HG02759 (cell line): ENCODE measurements at regions not wholly inside any gene's neighbourhood (a gene's known extent, or its start where the extent isn't known, plus 50 kb on each side); places are given as distances from the start of the nearest gene placed in this dataset.

Experiments
- ATAC-seq: cut with Tn5 transposase; IDR thresholded peaks from one replicate; pipeline ENCODE4 v1.9.1; 2021; ENCODE audit warnings: mild to moderate bottlenecking, moderate library complexity; ENCODE audit not compliant: unreplicated experiment

DNA sequence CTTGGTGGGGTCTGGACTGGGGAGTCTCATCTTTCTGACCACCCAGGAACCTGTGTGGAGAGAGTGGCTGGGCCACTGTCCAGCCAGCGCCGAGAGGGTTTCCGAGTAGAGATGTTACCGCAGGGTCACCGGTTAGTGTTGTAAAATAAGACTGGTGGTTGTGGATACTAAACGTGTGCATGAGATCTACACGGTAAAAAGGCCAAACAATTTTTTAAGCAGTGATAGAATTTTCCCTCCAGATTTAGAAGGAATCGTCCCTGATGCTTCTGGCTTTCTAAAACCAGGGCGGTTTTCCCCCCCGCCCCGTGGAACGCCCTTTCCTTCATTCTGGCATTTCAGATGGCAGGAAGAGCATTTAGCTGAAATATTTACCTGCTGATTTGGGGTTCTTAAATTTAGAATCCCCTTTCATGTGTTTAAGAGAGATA is 72.6 kb upstream of the PPARA start:
- ATAC-seq: no peak

GRCh38 chr22:46078241-46079092 is 71.9 kb upstream of the PPARA start:
- ATAC-seq: no peak

DNA sequence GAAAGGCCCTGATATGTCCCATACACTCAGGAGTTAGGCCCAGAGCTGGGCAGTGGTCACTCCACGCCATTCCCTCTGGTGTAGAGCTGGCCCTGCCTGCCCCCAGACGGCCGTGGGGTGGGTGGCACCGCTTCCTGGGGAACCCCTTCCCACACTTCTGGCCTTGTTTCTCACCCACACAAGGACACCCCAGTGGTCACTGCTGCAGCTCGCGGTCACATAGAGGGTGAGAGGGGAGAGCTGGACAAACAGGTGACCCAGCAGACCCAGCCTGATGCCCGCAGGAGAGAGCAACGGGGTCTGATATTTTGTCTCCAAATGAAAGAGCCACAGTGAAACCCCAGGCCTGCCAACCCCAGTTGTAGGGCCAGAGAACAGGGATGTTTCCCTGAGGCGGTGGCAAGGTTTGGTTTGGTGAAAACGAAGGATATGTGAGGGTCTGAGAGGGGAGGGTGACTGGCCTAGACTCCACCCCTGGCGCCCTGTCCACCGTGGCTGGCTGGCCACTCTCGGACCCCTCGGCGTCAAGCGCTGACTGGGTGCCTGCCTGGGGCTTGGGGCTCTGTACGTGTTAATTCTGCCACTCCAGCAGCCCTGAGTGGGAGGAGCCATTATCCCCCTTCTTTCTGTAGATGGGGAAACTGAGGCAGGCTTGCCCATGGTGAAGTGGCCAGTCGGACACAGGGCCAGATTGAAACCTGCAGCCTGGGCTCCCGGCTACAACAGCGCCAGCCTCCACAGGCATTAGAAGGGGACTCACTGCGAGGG is 71.0 kb upstream of the PPARA start:
- ATAC-seq: no peak

- no peak for ATAC-seq
These were observed 70.2 kb upstream of the PPARA start for GRCh38 chr22:46079861-46080821.

DNA sequence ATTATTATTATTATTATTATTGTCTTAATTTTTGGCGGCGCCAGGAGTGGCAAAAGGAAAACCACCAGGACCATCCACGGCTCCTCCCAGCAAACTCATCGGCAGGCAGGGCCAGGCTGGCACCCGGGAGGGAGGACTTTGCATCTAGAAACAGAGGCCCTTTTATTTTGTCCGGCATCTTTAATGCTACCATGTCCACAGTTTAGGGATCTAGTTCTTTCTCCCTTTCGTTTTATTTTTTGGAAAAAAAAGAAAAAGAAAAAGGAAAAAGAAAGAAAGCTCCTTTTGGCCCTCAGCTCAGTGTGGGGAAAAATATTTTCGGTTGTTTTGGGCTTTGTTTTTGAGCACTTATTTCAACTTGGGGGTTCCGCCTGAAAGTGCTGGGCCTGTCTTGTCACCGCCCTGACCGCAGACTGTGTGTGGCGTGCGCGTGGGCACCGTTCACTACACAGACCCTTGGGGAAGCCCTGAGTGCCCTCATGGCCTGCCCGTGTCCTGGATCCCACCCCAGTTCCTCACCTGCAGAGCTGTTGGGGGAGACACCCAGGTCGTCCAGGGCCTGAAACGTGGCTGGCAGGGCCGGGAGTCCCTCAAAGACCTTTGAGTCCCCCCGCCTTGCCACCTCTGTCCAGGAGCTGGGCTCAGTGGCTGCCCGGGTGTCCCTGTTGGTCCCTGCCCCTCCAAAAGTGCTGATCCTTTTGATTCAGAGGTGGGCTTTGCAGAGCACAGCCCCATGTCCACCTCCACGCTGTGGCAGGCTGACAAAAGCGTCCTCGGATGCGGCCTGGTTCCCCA is 69.1 kb upstream of the PPARA start:
- ATAC-seq: no peak

- no peak for ATAC-seq
These were observed 68.5 kb upstream of the PPARA start for GRCh38 chr22:46081831-46082210.

DNA sequence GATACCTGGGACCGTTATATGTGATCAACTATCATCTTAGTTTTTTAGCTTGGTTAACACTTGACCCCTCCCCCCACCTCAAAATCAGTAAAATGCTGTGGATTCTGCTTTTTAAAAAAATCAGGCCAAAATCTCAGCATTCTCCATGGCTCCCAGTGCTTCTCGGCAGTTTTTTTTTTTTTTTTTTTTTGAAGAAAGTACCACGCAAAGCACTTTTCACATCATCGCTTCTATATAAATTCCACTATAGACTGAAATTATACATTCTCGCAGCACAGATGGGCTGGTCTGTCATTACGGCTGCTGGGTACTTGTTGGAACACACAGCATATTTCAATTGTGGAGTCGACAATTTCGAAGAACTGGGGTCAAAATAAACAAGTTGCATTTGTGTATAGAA is 67.7 kb upstream of the PPARA start:
- no peak for ATAC-seq

- ATAC-seq: no peak
These were observed 66.7 kb upstream of the PPARA start for GRCh38 chr22:46083383-46084350.

DNA sequence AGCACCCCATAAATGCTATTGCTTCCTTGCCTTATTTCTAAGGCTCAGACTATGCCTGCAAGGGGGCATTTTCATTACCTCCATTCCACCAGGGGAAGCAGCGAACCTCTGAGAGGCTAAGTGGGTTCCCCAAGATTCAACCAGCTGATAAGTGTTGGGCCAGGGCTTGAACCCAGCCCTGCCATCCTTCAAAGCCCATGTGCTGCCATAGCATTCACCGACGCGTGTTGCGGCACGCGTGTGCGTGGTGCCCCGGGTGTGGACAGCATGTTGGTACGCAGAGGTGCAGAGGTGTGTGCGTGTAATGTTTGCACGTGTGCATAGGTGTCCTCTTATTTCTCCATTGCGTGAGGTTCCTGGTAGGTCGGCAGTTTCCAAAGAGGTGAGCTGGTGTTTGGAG is 66.0 kb upstream of the PPARA start:
- no peak for ATAC-seq

- no peak for ATAC-seq
These were observed 65.1 kb upstream of the PPARA start for GRCh38 chr22:46084943-46085827.

GRCh38 chr22:46085828-46086576 is 64.3 kb upstream of the PPARA start:
- ATAC-seq: no peak

GRCh38 chr22:46086577-46087335 is 63.6 kb upstream of the PPARA start:
- no peak for ATAC-seq

DNA sequence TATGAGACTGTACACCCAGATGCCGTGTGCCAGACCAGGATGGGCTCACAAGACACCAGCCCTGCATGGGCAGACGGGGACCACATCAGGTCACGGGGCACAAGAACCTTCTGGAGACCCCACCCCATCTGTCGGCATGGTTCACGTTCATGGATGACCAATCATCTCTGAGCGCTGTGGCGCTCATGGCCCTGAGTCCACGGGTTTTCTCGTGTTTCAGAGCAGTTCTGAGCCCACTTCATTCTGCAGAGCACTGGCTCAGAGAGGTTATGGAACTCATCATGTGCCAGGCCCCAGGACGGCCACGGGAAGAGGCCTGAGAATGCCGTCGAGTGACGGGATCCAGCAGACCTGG is 63.0 kb upstream of the PPARA start:
- ATAC-seq: no peak

DNA sequence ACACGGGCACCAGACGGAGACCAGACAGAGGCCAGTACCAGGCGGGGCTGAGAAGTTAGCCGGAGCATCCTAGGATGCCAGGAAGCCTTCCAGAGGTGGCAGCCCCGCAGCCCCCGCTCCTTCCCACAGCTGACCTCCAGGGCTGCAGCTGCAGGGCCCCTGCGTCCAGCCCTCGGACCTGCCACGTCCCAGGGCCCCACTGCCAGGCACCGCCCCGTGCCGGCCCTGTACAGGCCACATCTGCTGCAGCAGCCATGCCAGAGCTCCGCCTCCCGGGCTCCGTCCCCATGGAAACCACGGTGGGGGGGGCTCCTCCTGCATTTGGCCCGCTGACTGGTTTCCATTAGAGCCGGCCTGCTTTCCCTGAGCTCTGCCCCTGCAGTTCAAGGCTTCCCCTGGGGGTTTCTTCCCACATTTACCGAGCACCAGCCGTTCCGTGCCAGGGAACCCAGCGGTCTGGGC is 62.5 kb upstream of the PPARA start:
- ATAC-seq: no peak

- ATAC-seq: no peak
These were observed 61.6 kb upstream of the PPARA start for GRCh38 chr22:46088541-46089311.
